Endothelial cell (in vitro differentiated cells): ENCODE measurements at regions not wholly inside any gene's neighbourhood (a gene's known extent, or its start where the extent isn't known, plus 50 kb on each side); places are given as distances from the start of the nearest gene placed in this dataset.

Experiments used
- DNase-seq: peaks from one replicate; pipeline ENCODE4 v3.0.0; 2021; ENCODE audit warnings: low spot score
- H3K27ac Mint-ChIP-seq: one replicate; pipeline ENCODE4 v1.8.0; 2021; ENCODE audit warnings: mixed read lengths, inconsistent platforms; ENCODE audit not compliant: unreplicated experiment
- H3K27me3 Mint-ChIP-seq: one replicate; pipeline ENCODE4 v1.8.0; 2021; ENCODE audit warnings: mild to moderate bottlenecking, moderate library complexity, mixed read lengths, inconsistent platforms; ENCODE audit not compliant: unreplicated experiment
- H3K36me3 Mint-ChIP-seq: one replicate; pipeline ENCODE4 v1.8.0; 2021; ENCODE audit warnings: mild to moderate bottlenecking, low read depth, mixed read lengths, inconsistent platforms; ENCODE audit not compliant: unreplicated experiment
- H3K4me1 Mint-ChIP-seq: one replicate; pipeline ENCODE4 v1.8.0; 2021; ENCODE audit warnings: mild to moderate bottlenecking, mixed read lengths, inconsistent platforms; ENCODE audit not compliant: unreplicated experiment
- H3K4me3 Mint-ChIP-seq: one replicate; pipeline ENCODE4 v1.8.0; 2021; ENCODE audit warnings: mild to moderate bottlenecking, mixed read lengths, inconsistent platforms; ENCODE audit not compliant: unreplicated experiment
- H3K9me3 Mint-ChIP-seq: one replicate; pipeline ENCODE4 v1.8.0; 2021; ENCODE audit warnings: mixed read lengths, inconsistent platforms; ENCODE audit not compliant: unreplicated experiment
- TF ChIP-seq, protein P1 (sequence below): fragments of 200-600 bp; sonication (generic); IDR thresholded peaks from one replicate; pipeline ENCODE4 v1.5.0; 2021; ENCODE audit warnings: antibody characterized with exemption; ENCODE audit not compliant: unreplicated experiment

- Mint-ChIP-seq H3K4me3 (no peak overlapping the region), H3K36me3 (no peaks in the 10 kb centered on the region), H3K9me3 (no peaks in the 10 kb centered on the region), H3K27ac (no peak overlapping the region), H3K27me3 (peaks cover 2% of the 10 kb centered on the region), H3K4me1 (peaks cover 23% of the 10 kb centered on the region)
- TF ChIP-seq, protein P1, sequence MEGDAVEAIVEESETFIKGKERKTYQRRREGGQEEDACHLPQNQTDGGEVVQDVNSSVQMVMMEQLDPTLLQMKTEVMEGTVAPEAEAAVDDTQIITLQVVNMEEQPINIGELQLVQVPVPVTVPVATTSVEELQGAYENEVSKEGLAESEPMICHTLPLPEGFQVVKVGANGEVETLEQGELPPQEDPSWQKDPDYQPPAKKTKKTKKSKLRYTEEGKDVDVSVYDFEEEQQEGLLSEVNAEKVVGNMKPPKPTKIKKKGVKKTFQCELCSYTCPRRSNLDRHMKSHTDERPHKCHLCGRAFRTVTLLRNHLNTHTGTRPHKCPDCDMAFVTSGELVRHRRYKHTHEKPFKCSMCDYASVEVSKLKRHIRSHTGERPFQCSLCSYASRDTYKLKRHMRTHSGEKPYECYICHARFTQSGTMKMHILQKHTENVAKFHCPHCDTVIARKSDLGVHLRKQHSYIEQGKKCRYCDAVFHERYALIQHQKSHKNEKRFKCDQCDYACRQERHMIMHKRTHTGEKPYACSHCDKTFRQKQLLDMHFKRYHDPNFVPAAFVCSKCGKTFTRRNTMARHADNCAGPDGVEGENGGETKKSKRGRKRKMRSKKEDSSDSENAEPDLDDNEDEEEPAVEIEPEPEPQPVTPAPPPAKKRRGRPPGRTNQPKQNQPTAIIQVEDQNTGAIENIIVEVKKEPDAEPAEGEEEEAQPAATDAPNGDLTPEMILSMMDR, result no peak
- no peak for DNase-seq
These were observed 243.5 kb downstream of the TSHZ3 start for GRCh38 chr19:31105761-31106160.

DNA sequence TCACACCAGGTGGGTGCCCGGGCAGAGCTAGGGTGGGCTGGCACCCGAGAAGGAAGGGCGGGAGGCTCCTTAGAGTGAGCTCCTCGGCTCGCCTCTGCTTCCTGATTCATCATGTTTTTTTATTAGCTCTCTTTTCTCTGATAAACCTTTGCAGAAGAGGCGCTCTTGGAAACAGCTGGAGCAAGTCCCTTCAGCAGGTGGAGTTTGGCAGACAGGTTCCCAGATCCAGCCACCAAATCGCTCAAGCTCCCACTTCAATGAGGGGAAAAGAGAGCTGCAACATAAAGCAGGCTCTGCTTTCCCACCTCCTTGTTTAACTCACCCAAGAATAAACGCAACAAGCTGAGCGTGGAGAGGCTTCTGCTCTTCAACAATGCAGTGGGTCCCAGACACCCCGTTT is 244.8 kb downstream of the TSHZ3 start:
- no peak for DNase-seq
- no peak overlapping the region for H3K27ac Mint-ChIP-seq
- TF ChIP-seq, protein P1, result no peak
- no peaks in the 10 kb centered on the region for H3K9me3 Mint-ChIP-seq
- H3K27me3 Mint-ChIP-seq, result peaks cover 2% of the 10 kb centered on the region
- no peak overlapping the region for H3K4me3 Mint-ChIP-seq
- H3K36me3 Mint-ChIP-seq, result no peaks in the 10 kb centered on the region
- peaks cover 20% of the 10 kb centered on the region for H3K4me1 Mint-ChIP-seq

DNA sequence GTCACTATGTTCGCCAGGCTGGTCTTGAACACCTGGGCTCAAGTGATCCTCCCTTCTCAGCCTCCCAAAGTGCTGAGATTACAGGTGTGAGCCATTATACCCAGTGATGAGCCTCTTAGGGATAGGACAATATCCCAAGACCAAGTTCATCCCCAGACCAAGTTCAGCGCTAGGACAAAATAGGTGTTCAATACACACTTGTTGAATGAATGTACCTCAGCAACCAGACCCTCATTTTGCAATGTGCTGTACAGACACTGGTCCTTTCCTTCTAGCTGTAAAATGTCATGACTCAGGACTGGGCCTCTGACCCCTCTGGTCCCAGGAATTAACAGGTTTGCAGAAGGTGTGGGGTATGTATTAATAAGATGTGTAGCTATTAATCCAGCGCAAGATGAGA is 246.0 kb downstream of the TSHZ3 start:
- peaks cover 15% of the 10 kb centered on the region for H3K4me1 Mint-ChIP-seq
- no peak overlapping the region for H3K27ac Mint-ChIP-seq
- H3K27me3 Mint-ChIP-seq, result peaks cover 2% of the 10 kb centered on the region
- TF ChIP-seq, protein P1, result no peak
- H3K4me3 Mint-ChIP-seq, result no peak overlapping the region
- no peak for DNase-seq
- no peaks in the 10 kb centered on the region for H3K9me3 Mint-ChIP-seq
- no peaks in the 10 kb centered on the region for H3K36me3 Mint-ChIP-seq

DNA sequence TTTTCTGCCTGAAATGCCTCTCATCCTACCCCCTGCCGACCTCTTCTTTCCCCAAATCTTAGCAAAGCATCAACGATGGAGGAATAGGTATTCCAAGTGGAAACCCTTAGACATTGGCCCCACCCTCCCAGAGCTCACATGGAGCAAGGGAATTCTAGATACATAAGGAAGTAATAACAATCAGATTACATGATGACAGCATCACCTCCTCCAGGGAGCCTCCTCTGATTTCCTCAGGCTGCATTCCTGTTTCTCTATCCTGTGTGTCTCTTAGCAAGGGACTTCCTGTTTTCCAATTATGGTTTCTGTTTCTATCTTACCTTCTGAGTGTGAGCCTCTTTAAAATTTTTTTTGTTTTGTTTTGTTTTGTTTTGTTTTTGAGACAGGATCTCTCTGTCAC is 246.6 kb downstream of the TSHZ3 start:
- TF ChIP-seq, protein P1, result no peak
- Mint-ChIP-seq H3K27ac (no peak overlapping the region), H3K9me3 (no peaks in the 10 kb centered on the region), H3K4me1 (peaks cover 15% of the 10 kb centered on the region), H3K36me3 (no peaks in the 10 kb centered on the region), H3K4me3 (no peak overlapping the region), H3K27me3 (peaks cover 2% of the 10 kb centered on the region)
- DNase-seq, result no peak

- H3K36me3 Mint-ChIP-seq, result no peaks in the 10 kb centered on the region
These were observed 248.3 kb downstream of the TSHZ3 start for GRCh38 chr19:31100981-31101380.

More at GRCh38 chr19:31100981-31101380, 248.3 kb downstream of the TSHZ3 start:
- H3K27ac Mint-ChIP-seq, result no peak overlapping the region
- H3K4me1 Mint-ChIP-seq, result peaks cover 15% of the 10 kb centered on the region
- H3K9me3 Mint-ChIP-seq, result no peaks in the 10 kb centered on the region
- peaks cover 2% of the 10 kb centered on the region for H3K27me3 Mint-ChIP-seq
- DNase-seq, result no peak
- TF ChIP-seq, protein P1, result no peak
- H3K4me3 Mint-ChIP-seq, result no peak overlapping the region
